PC-3 (cell line): ENCODE measurements at regions not wholly inside any gene's neighbourhood (a gene's known extent, or its start where the extent isn't known, plus 50 kb on each side); places are given as distances from the start of the nearest gene placed in this dataset.

Experiments
- ATAC-seq: fragments of 200-7000 bp; cut with Tn5 transposase; 2 replicates; pipeline ENCODE4 v1.9.1; 2020; ENCODE audit warnings: mild to moderate bottlenecking, moderate library complexity
- BruUV-seq: library from RNA; stranded (reverse); fragments of 400-500 nt; replicated peaks from 2 replicates; lab custom pipeline; 2021; lab: Mats Ljungman, UMichigan
- CTCF ChIA-PET: fragments of 300-600 bp; sonication (Branson Sonifier 250); formaldehyde crosslinking; loops from one replicate; lab custom pipeline; 2022; ENCODE audit warnings: antibody characterized with exemption; lab: Charles Lee
- POLR2A ChIA-PET: fragments of 300-600 bp; sonication (Branson Sonifier 250); formaldehyde crosslinking; loops from one replicate; lab custom pipeline; 2022; ENCODE audit warnings: antibody characterized with exemption; ENCODE audit not compliant: unreplicated experiment; lab: Charles Lee
- DNase-seq: peaks from one replicate; pipeline ENCODE4 v3.0.0-alpha.2; 2015
- H2AFZ ChIP-seq: fragments of 300-600 bp; sonication (generic); 2 replicates; pipeline ENCODE4 v1.6.0; 2016; ENCODE audit warnings: antibody characterized with exemption, low read length
- H3F3A ChIP-seq: fragments of 300-600 bp; sonication (generic); one replicate; pipeline ENCODE4 v1.6.0; 2017; ENCODE audit warnings: antibody characterized with exemption, low read length, control low read depth, mild to moderate bottlenecking; ENCODE audit not compliant: unreplicated experiment
- H3K27ac ChIP-seq: fragments of 300-600 bp; sonication (generic); 2 replicates; pipeline ENCODE4 v1.5.1; 2016; ENCODE audit warnings: mild to moderate bottlenecking, low read length
- H3K27me3 ChIP-seq: fragments of 300-600 bp; sonication (generic); 2 replicates; pipeline ENCODE4 v1.6.1; 2016; ENCODE audit warnings: low read length, mixed read lengths
- H3K36me3 ChIP-seq: fragments of 300-600 bp; sonication (generic); 2 replicates; pipeline ENCODE4 v1.6.1; 2016; ENCODE audit warnings: low read depth, mixed run types, low read length, mixed read lengths
- H3K4me1 ChIP-seq: fragments of 300-600 bp; sonication (generic); 2 replicates; pipeline ENCODE4 v1.5.1; 2016; ENCODE audit warnings: low read length; ENCODE audit not compliant: insufficient read depth
- H3K4me2 ChIP-seq: fragments of 300-600 bp; sonication (generic); 2 replicates; pipeline ENCODE4 v1.6.0; 2016; ENCODE audit warnings: low read length
- H3K4me3 ChIP-seq: fragments of 300-600 bp; sonication (generic); 2 replicates; pipeline ENCODE4 v1.5.1; 2016; ENCODE audit warnings: mild to moderate bottlenecking, low read length, mixed read lengths
- H3K79me2 ChIP-seq: fragments of 300-600 bp; sonication (generic); 2 replicates; pipeline ENCODE4 v1.6.1; 2017; ENCODE audit warnings: low read length, mixed read lengths
- H3K9ac ChIP-seq: fragments of 300-600 bp; sonication (generic); 2 replicates; pipeline ENCODE4 v1.6.0; 2016; ENCODE audit warnings: mild to moderate bottlenecking, low read length
- H3K9me2 ChIP-seq: fragments of 300-600 bp; sonication (generic); replicated peaks from 2 replicates; pipeline ENCODE4 v1.6.1; 2016; ENCODE audit warnings: mixed run types, low read length, mixed read lengths
- H3K9me3 ChIP-seq: fragments of 300-600 bp; sonication (generic); 2 replicates; pipeline ENCODE4 v1.6.1; 2016; ENCODE audit warnings: low read length, mixed read lengths
- H4K20me1 ChIP-seq: fragments of 300-600 bp; sonication (generic); 2 replicates; pipeline ENCODE4 v1.6.1; 2016; ENCODE audit warnings: low read length, mixed read lengths
- CTCF ChIP-seq: fragments of 300-600 bp; sonication (generic); conservative IDR thresholded peaks from 2 replicates; pipeline ENCODE4 v1.5.1; 2017; ENCODE audit warnings: antibody characterized with exemption, low read depth, mild to moderate bottlenecking, low read length
- EZH2 ChIP-seq: fragments of 300-600 bp; sonication (generic); IDR thresholded peaks from one replicate; pipeline ENCODE4 v1.6.1; 2017; ENCODE audit warnings: antibody characterized with exemption, mild to moderate bottlenecking, low read length; ENCODE audit not compliant: unreplicated experiment
- EZH2phosphoT487 ChIP-seq: fragments of 300-600 bp; sonication (generic); IDR thresholded peaks from 2 replicates; pipeline ENCODE4 v1.6.1; 2018; ENCODE audit warnings: mild to moderate bottlenecking, antibody characterized with exemption, low read length, borderline replicate concordance
- intact Hi-C: fragments of 100-400 bp; cut with micrococcal nuclease; formaldehyde crosslinking; loops from 2 replicates; pipeline ENCODE4 v1.9.0; 2023

- ChIA-PET CTCF (no interaction called here), POLR2A (no interaction called here)
- no peak for ATAC-seq
- peaks cover 13% of the 10 kb centered on the region; the same call in 1 of the 2 replicates for H3K4me1 ChIP-seq
- no peak for DNase-seq
- H3K9me3 ChIP-seq, result no peaks in the 10 kb centered on the region
- no peak overlapping the region for H3K9ac ChIP-seq
- no TSS peak for BruUV-seq
- no peaks in the 10 kb centered on the region for H3K27me3 ChIP-seq
- H3F3A ChIP-seq, result no peaks in the 10 kb centered on the region
- H3K9me2 ChIP-seq, result no peaks in the 10 kb centered on the region
- H3K36me3 ChIP-seq, result no peaks in the 10 kb centered on the region
- H4K20me1 ChIP-seq, result no peaks in the 10 kb centered on the region
- H3K4me3 ChIP-seq, result no peak overlapping the region
- TF ChIP-seq EZH2phosphoT487 (no peak), EZH2 (no peak), CTCF (no peak)
- H3K79me2 ChIP-seq, result no peaks in the 10 kb centered on the region
- no peak overlapping the region for H3K27ac ChIP-seq
- H2AFZ ChIP-seq, result no peak overlapping the region
- H3K4me2 ChIP-seq, result no peak overlapping the region
- intact Hi-C loops, result no loop called here
Measured at GRCh38 chr5:87572611-87573010, 159.9 kb upstream of the CCNH start.

GRCh38 chr5:87572090-87572489 is 159.4 kb upstream of the CCNH start:
- DNase-seq (no peak), ATAC-seq (no peak)
- Histone ChIP-seq H3K27ac (no peak overlapping the region), H3K36me3 (no peaks in the 10 kb centered on the region), H2AFZ (no peak overlapping the region), H3K9me3 (no peaks in the 10 kb centered on the region), H4K20me1 (no peaks in the 10 kb centered on the region), H3K4me2 (no peak overlapping the region), H3K27me3 (no peaks in the 10 kb centered on the region), H3K79me2 (no peaks in the 10 kb centered on the region), H3K9me2 (no peaks in the 10 kb centered on the region), H3K4me1 (peaks cover 13% of the 10 kb centered on the region; the same call in 1 of the 2 replicates), H3F3A (no peaks in the 10 kb centered on the region), H3K4me3 (no peak overlapping the region), H3K9ac (no peak overlapping the region)
- BruUV-seq, result no TSS peak
- no peak for TF ChIP-seq EZH2
- no peak for TF ChIP-seq CTCF
- TF ChIP-seq EZH2phosphoT487, result no peak
- ChIA-PET CTCF (no interaction called here), POLR2A (no interaction called here)
- intact Hi-C loops, result no loop called here

- peak; percentile 33; the same call in 1 of the 2 replicates for ATAC-seq
- Histone ChIP-seq H3K4me1 (peaks cover 13% of the 10 kb centered on the region; the same call in 1 of the 2 replicates), H3K79me2 (no peaks in the 10 kb centered on the region), H3K9me2 (no peaks in the 10 kb centered on the region), H3K4me2 (peak overlapping the region; percentile 8; the same call in 1 of the 2 replicates), H3K9me3 (no peaks in the 10 kb centered on the region), H3K27ac (peak overlapping the region; percentile 0; the same call in 1 of the 2 replicates), H3K36me3 (no peaks in the 10 kb centered on the region), H3F3A (no peaks in the 10 kb centered on the region), H2AFZ (no peak overlapping the region), H4K20me1 (no peaks in the 10 kb centered on the region), H3K4me3 (no peak overlapping the region), H3K27me3 (no peaks in the 10 kb centered on the region), H3K9ac (no peak overlapping the region)
- intact Hi-C loops, result no loop called here
- POLR2A ChIA-PET, result no interaction called here
- no peak for TF ChIP-seq EZH2
- TF ChIP-seq EZH2phosphoT487, result no peak
- TF ChIP-seq CTCF, result no peak
- peak; percentile 60 for DNase-seq
- no TSS peak for BruUV-seq
- CTCF ChIA-PET, result no interaction called here
Measured at GRCh38 chr5:87570366-87570765, 157.6 kb upstream of the CCNH start.
